CD14-positive monocyte (primary cell): ENCODE measurements at regions not wholly inside any gene's neighbourhood (a gene's known extent, or its start where the extent isn't known, plus 50 kb on each side); places are given as distances from the start of the nearest gene placed in this dataset.

Experiments
- DNase-seq, 3 donors: peaks; one replicate each; pipeline ENCODE4 v3.0.0-alpha.2; 2011 to 2022
- H2AFZ ChIP-seq: 2 replicates; pipeline ENCODE4 v1.6.0; 2012; ENCODE audit warnings: mild to moderate bottlenecking, low read depth, low read length, inconsistent platforms; ENCODE audit not compliant: insufficient read depth, poor library complexity, severe bottlenecking
- H3K27ac ChIP-seq, 2 donors: 1 replicate in 1 of 2; 2 replicates in 1 of 2; pipeline ENCODE4 v1.5.1; 2012 to 2013; ENCODE audit warnings: low read length in 2 of 2, control low read depth in 1 of 2, inconsistent platforms in 1 of 2, low read depth in 1 of 2, mild to moderate bottlenecking in 1 of 2
- H3K27me3 ChIP-seq, 2 donors: one replicate each; pipeline versions ENCODE4 v1.6.0 to v1.6.1; 2011 to 2013; ENCODE audit warnings: low read length in 2 of 2; ENCODE audit not compliant: control insufficient read depth in 2 of 2, insufficient read depth in 2 of 2
- H3K36me3 ChIP-seq, 2 donors: replicated peaks in 1 of 2; 1 replicate in 1 of 2; 2 replicates in 1 of 2; pipeline versions ENCODE4 v1.5.1 to v1.6.1; 2012 to 2013; ENCODE audit warnings: low read length in 2 of 2, control low read depth in 1 of 2, inconsistent platforms in 1 of 2, mild to moderate bottlenecking in 1 of 2; ENCODE audit not compliant: insufficient read depth in 2 of 2, control insufficient read depth in 1 of 2
- H3K4me1 ChIP-seq, 2 donors: 1 replicate in 1 of 2; 2 replicates in 1 of 2; pipeline versions ENCODE4 v1.5.1 to v1.6.1; 2012 to 2013; ENCODE audit warnings: low read length in 2 of 2, control low read depth in 1 of 2, inconsistent platforms in 1 of 2, mild to moderate bottlenecking in 1 of 2, moderate library complexity in 1 of 2; ENCODE audit not compliant: insufficient read depth in 2 of 2, control insufficient read depth in 1 of 2
- H3K4me2 ChIP-seq: replicated peaks from 2 replicates; pipeline ENCODE3; 2012; ENCODE audit warnings: low read length, moderate library complexity, mild to moderate bottlenecking; ENCODE audit not compliant: poor library complexity, severe bottlenecking; ENCODE audit errors: extremely low read depth
- H3K4me3 ChIP-seq, 3 experiments: fragments of 200-600 bp in 1 of 3; sonication (generic) in 1 of 3; replicated peaks in 1 of 3; 1 replicate in 2 of 3; 2 replicates in 1 of 3; pipeline ENCODE4 v1.5.1; 2011 to 2013; ENCODE audit warnings: low read length in 3 of 3, mild to moderate bottlenecking in 3 of 3, control low read depth in 2 of 3, low read depth in 2 of 3, inconsistent platforms in 1 of 3, moderate library complexity in 1 of 3
- H3K79me2 ChIP-seq: 2 replicates; pipeline ENCODE4 v1.6.0; 2012; ENCODE audit warnings: mild to moderate bottlenecking, control low read depth, inconsistent platforms, low read length, moderate library complexity; ENCODE audit not compliant: insufficient read depth
- H3K9ac ChIP-seq: 2 replicates; pipeline ENCODE4 v1.6.0; 2017; ENCODE audit warnings: low read length, mild to moderate bottlenecking; ENCODE audit not compliant: insufficient read depth, poor library complexity, severe bottlenecking
- H3K9me3 ChIP-seq, 2 donors: replicated peaks in 1 of 2; 1 replicate in 1 of 2; 2 replicates in 1 of 2; pipeline versions ENCODE4 v1.5.1 to v1.6.1; 2012 to 2013; ENCODE audit warnings: low read length in 2 of 2, control low read depth in 1 of 2; ENCODE audit not compliant: control insufficient read depth in 1 of 2, insufficient read depth in 1 of 2
- H4K20me1 ChIP-seq: 2 replicates; pipeline ENCODE4 v1.6.0; 2012; ENCODE audit warnings: mild to moderate bottlenecking, low read length, control low read depth, moderate library complexity; ENCODE audit not compliant: insufficient read depth
- H3K27ac Mint-ChIP-seq, 7 donors: one replicate each; pipeline ENCODE4 v1.8.0; 2020; ENCODE audit warnings: mild to moderate bottlenecking in 7 of 7, mixed read lengths in 7 of 7, moderate library complexity in 6 of 7, inconsistent platforms in 2 of 7
- H3K27me3 Mint-ChIP-seq, 3 donors: one replicate each; pipeline ENCODE4 v1.8.0; 2021 to 2022; ENCODE audit warnings: low read depth in 3 of 3, mild to moderate bottlenecking in 3 of 3, mixed read lengths in 3 of 3, moderate library complexity in 3 of 3, inconsistent platforms in 1 of 3
- H3K36me3 Mint-ChIP-seq, 2 donors: one replicate each; pipeline ENCODE4 v1.8.0; 2020; ENCODE audit warnings: mixed read lengths in 2 of 2, inconsistent platforms in 1 of 2, mild to moderate bottlenecking in 1 of 2
- H3K4me1 Mint-ChIP-seq: one replicate; pipeline ENCODE4 v1.8.0; 2020; ENCODE audit warnings: mild to moderate bottlenecking, mixed read lengths
- H3K4me3 Mint-ChIP-seq, 2 donors: one replicate each; pipeline ENCODE4 v1.8.0; 2020; ENCODE audit warnings: mild to moderate bottlenecking in 2 of 2, mixed read lengths in 2 of 2, moderate library complexity in 1 of 2
- H3K9me3 Mint-ChIP-seq, 7 donors: one replicate each; pipeline ENCODE4 v1.8.0; 2020 to 2022; ENCODE audit warnings: mixed read lengths in 7 of 7, mild to moderate bottlenecking in 6 of 7, moderate library complexity in 6 of 7, inconsistent platforms in 2 of 7
- WGBS: methylation state at CpG from one replicate; pipeline ENCODE4 v1.1.5; 2013; ENCODE audit warnings: missing lambda C conversion rate; ENCODE audit not compliant: insufficient coverage; 5-methylcytosine and 5-hydroxymethylcytosine counted together
- intact Hi-C, 2 donors: fragments of 100-400 bp; cut with micrococcal nuclease; formaldehyde crosslinking; loops; one replicate each; pipeline versions ENCODE4 v1.15.0 to v1.15.1; 2023
- TF ChIP-seq, protein P1 (sequence below): fragments of 200-600 bp; IDR thresholded peaks from one replicate; pipeline ENCODE4 v1.8.0; 2022; ENCODE audit warnings: antibody characterized with exemption, mild to moderate bottlenecking

DNA sequence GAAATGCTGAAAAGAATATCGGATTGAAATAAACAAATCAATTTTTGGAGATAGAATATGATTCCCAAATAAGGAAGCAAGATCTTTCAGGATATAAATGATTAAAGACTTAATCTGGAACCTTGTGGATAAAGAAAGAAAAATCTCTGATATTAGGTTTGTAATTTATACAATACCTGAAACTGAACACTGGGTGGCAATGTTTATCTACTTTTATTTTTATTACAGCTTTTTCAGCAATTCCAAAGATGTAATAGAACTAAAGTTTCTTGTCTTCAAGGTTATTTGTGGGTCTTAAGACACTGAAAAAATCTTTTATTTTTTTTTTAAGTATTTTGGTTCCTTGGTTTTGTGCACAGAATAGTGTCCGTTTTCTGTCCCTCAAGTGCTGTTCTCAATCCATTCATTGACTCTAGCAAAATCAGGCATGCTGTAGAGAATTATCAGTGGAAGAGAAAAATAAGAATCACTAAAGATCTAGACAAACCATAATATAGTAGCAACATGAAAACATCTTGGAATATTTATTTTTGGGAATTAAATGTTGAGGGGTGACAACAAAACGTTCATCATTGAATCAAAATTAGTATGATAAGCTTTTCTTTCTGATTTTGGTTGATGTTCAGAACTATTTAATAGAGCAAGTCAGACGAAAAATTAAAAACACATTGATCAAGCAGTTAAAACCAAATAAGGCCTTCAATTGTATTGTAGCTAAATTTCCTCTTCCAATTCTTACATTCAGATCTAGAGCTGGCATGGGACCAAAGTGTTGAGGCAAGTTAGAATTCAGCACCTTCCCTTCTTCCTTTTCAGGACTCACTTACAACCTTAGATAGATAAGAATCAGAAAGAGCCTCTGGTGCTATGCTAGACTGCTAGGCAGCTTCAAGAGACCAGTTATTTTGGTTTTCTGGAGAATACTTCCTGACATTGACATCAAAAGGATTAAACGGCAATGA, 704.4 kb upstream of the PCDH20 start:
- H3K9ac ChIP-seq, result no peak overlapping the region

DNA sequence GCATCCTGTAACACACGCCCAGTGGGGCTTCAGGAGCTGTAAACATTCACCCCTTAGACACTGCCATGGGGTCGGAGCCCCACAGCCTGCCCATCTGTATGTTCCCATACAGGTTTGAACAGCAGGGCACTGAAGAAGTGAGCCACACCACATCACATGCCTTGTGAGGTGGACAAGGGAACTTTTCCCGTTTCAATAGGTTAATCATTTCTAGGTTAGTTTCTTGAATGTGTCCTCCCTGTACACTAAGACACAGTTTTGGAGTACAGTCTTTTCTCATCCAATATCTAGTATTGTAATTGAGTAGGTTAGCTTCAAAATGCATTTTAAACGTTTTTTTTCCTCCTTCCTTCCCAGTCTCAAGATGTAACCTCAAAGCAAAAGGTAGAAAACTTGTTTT, 700.2 kb upstream of the PCDH20 start:
- no peaks in the 10 kb centered on the region for H3K9me3 ChIP-seq
- DNase-seq, result no peak
- no peak overlapping the region for H2AFZ ChIP-seq
- Mint-ChIP-seq H3K27ac (peak overlapping the region in 1 of 7 donors; percentile 41), H3K4me1 (no peaks in the 10 kb centered on the region), H3K9me3 (no peaks in the 10 kb centered on the region), H3K36me3 (no peaks in the 10 kb centered on the region), H3K4me3 (no peak overlapping the region), H3K27me3 (no peaks in the 10 kb centered on the region)
- intact Hi-C loops, result no loop called here
- H3K27ac ChIP-seq, result no peak overlapping the region
- no peaks in the 10 kb centered on the region for H3K4me1 ChIP-seq
- H4K20me1 ChIP-seq, result no peaks in the 10 kb centered on the region
- H3K36me3 ChIP-seq, result no peaks in the 10 kb centered on the region
- TF ChIP-seq, protein P1, sequence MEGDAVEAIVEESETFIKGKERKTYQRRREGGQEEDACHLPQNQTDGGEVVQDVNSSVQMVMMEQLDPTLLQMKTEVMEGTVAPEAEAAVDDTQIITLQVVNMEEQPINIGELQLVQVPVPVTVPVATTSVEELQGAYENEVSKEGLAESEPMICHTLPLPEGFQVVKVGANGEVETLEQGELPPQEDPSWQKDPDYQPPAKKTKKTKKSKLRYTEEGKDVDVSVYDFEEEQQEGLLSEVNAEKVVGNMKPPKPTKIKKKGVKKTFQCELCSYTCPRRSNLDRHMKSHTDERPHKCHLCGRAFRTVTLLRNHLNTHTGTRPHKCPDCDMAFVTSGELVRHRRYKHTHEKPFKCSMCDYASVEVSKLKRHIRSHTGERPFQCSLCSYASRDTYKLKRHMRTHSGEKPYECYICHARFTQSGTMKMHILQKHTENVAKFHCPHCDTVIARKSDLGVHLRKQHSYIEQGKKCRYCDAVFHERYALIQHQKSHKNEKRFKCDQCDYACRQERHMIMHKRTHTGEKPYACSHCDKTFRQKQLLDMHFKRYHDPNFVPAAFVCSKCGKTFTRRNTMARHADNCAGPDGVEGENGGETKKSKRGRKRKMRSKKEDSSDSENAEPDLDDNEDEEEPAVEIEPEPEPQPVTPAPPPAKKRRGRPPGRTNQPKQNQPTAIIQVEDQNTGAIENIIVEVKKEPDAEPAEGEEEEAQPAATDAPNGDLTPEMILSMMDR, result no peak
- H3K9ac ChIP-seq, result no peak overlapping the region
- WGBS, result no CpG with 5 or more reads among the region's 4 CpGs
- H3K4me2 ChIP-seq, result no peak overlapping the region
- no peaks in the 10 kb centered on the region for H3K79me2 ChIP-seq
- H3K4me3 ChIP-seq, result no peak overlapping the region
- H3K27me3 ChIP-seq, result no peaks in the 10 kb centered on the region

More for the DNA sequence above, 704.4 kb upstream of the PCDH20 start:
- no peak for DNase-seq
- no peaks in the 10 kb centered on the region for H3K4me1 Mint-ChIP-seq
- no peaks in the 10 kb centered on the region for H3K9me3 Mint-ChIP-seq
- no peaks in the 10 kb centered on the region for H3K36me3 Mint-ChIP-seq
- H3K27ac ChIP-seq, result no peak overlapping the region
- H3K9me3 ChIP-seq, result no peaks in the 10 kb centered on the region
- no peaks in the 10 kb centered on the region for H3K4me1 ChIP-seq
- H3K4me3 Mint-ChIP-seq, result no peak overlapping the region
- no peak overlapping the region for H3K4me2 ChIP-seq
- no CpG with 5 or more reads among the region's 5 CpGs for WGBS
- H3K27me3 ChIP-seq, result no peaks in the 10 kb centered on the region
- H3K27me3 Mint-ChIP-seq, result no peaks in the 10 kb centered on the region
- TF ChIP-seq, protein P1, result no peak
- no peaks in the 10 kb centered on the region for H3K79me2 ChIP-seq
- no peaks in the 10 kb centered on the region for H3K36me3 ChIP-seq
- H4K20me1 ChIP-seq, result no peaks in the 10 kb centered on the region
- intact Hi-C loops, result no loop called here
- H3K4me3 ChIP-seq, result no peak overlapping the region
- H2AFZ ChIP-seq, result no peak overlapping the region
- no peak overlapping the region for H3K27ac Mint-ChIP-seq
